ENCODE measurements at regions not wholly inside any gene's neighbourhood (a gene's known extent, or its start where the extent isn't known, plus 50 kb on each side); places are given as distances from the start of the nearest gene placed in this dataset.
"Not testable (repeated sequence)": the region's sequence is repeated elsewhere in the genome, so short reads cannot be mapped to it uniquely, and the experiment has no call there.

DNA sequence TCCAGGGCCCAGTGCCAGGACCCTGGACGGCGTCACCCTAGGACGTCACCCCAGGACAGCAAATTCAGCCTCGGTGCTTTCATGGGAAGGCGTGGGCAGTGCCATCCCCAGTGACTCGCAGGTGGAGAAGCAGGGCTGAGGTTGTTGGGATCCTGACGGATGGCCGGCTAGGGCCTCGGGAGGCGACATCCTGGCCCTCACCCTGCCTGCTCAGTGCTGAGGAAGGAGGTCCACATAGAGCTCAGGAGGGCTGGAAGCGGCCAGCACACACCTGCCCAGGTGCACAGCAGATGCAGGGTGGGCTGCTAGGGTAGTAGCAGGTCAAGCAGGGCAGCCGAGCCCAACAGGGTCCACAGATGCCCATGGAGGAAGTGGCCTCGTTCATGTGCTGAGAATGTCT is 482.0 kb upstream of the SALL3 start:
- no peak for DNase-seq (ENCODE audit: low read depth)
- TF ChIP-seq, protein P1, sequence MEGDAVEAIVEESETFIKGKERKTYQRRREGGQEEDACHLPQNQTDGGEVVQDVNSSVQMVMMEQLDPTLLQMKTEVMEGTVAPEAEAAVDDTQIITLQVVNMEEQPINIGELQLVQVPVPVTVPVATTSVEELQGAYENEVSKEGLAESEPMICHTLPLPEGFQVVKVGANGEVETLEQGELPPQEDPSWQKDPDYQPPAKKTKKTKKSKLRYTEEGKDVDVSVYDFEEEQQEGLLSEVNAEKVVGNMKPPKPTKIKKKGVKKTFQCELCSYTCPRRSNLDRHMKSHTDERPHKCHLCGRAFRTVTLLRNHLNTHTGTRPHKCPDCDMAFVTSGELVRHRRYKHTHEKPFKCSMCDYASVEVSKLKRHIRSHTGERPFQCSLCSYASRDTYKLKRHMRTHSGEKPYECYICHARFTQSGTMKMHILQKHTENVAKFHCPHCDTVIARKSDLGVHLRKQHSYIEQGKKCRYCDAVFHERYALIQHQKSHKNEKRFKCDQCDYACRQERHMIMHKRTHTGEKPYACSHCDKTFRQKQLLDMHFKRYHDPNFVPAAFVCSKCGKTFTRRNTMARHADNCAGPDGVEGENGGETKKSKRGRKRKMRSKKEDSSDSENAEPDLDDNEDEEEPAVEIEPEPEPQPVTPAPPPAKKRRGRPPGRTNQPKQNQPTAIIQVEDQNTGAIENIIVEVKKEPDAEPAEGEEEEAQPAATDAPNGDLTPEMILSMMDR (IDR thresholded peaks at IDR 0.05; ENCODE audit: control insufficient read depth, insufficient read depth, low read depth, low read length, missing control alignments): no peak
- no peak overlapping the region for H3K4me3 ChIP-seq (ENCODE audit: control insufficient read depth, low read depth, low read length)

DNA sequence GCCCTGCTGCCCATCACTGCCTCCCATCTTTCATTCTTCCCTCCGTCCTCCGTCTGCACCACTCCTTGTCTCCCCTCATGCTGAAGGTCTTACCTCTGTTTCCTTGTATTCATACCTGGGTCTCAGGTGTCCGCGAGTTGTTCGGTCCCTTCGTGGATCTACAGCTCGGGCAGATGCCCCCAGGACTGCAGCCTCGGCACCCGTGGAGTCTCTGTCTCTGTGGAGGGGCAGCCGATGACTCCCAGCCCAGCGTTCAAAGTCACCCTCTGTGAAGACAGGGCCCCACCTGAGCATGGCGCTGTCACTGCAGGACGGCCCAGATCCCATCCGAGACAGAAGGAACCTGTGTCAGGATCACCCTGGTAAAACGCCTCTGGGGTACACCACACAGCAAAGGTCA is 480.0 kb upstream of the SALL3 start:
- TF ChIP-seq, protein P1 (IDR thresholded peaks at IDR 0.05; ENCODE audit: control insufficient read depth, insufficient read depth, low read depth, low read length, missing control alignments): no peak
- H3K4me3 ChIP-seq (ENCODE audit: control insufficient read depth, low read depth, low read length): no peak overlapping the region
- DNase-seq (ENCODE audit: low read depth): no peak

DNA sequence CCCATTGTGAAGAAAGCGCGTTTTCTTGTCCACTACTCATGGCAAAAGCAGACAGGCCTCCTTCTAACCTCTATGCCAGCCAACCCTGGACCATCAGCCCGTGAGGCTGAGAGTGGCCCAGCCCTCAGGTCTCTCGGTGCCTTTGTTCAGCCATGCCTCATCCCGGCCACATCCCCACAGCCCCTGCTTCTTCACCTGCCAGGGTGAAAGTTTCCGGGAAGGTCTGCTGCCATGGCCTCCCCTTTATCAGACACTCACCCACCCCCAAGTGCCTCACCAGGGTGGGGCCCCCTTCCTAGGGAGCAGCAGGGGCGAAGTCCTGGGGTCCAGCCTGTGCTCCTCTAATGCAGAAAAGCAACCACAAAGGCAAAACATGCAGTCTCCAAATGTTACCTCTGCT is 478.4 kb upstream of the SALL3 start:
- TF ChIP-seq, protein P1 (IDR thresholded peaks at IDR 0.05; ENCODE audit: control insufficient read depth, insufficient read depth, low read depth, low read length, missing control alignments): no peak
- no peak for DNase-seq (ENCODE audit: low read depth)
- no peak overlapping the region for H3K4me3 ChIP-seq (ENCODE audit: control insufficient read depth, low read depth, low read length)

DNA sequence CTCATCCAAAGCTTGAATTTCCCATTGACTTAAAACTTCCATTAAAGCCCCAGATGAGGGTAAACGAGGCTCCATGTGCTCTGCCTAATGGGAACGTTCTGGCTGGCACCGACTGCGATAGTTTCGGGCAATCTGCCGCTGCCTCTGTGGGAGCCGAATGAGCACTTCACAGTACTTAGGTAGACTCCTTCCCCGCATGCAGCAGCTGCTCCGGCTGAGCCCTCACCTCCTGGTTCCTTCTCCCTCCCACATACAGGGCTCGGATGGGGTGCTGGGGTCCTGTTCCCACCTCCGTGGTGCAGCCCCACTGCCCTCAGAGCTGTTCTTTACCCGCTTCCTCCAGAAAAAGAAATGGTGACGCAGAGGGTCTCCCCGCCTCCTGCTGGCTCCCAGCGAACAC is 476.5 kb upstream of the SALL3 start:
- no peak for DNase-seq (ENCODE audit: low read depth)
- no peak overlapping the region for H3K4me3 ChIP-seq (ENCODE audit: control insufficient read depth, low read depth, low read length)
- TF ChIP-seq, protein P1 (IDR thresholded peaks at IDR 0.05; ENCODE audit: control insufficient read depth, insufficient read depth, low read depth, low read length, missing control alignments): no peak

DNA sequence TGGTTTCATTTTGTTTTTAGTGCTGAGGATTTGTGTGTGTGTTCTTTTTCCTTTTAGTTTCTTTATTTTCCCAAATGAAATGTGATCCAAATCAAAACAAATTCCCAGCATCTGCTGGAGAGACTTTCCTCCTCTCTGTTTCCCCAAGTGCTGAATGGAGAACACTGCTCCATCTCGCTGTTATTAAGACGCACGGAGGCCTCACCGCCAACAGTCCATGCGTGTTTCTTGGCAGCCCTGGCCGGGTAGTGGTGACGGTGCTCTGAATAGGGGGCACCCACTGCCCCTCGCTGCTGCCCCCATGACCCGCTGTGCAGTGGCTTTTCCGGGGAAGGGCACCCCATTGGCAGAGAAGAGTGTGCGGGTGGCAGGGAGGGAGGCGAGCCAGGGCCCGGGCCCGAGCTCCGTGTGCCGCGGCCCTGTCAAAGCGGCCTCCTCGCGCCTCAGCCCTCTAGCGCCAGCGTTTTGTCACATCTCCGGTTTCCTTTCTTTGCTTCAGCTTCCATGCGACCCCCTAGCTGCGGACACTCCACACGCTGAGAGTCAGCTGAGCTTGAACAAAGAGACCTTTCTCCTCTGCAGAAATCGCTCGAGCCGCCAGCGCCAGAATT is 473.7 kb upstream of the SALL3 start:
- no peak for DNase-seq (ENCODE audit: low read depth)
- no peak overlapping the region for H3K4me3 ChIP-seq (ENCODE audit: control insufficient read depth, low read depth, low read length)
- TF ChIP-seq, protein P1 (IDR thresholded peaks at IDR 0.05; ENCODE audit: control insufficient read depth, insufficient read depth, low read depth, low read length, missing control alignments): no peak

DNA sequence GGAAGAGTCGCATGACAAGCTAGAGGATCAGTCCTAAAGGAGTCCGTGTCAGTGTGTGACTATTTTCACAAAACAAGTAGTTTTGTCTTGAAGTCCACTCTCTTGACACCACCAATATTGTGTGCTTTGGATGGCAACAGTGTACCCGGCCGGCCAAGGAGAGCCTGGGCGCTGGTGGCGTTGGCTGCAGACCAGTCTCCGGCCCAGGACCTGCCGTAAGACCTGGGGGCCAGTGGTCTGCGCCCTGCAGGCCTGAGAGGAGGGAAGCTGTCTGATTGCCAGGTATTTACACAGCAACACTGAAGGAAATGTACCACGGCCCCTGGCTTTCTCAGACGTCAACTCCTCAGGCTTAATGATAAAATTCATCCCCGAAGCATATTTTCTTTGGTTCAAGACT is 472.4 kb upstream of the SALL3 start:
- no peak for DNase-seq (ENCODE audit: low read depth)
- H3K4me3 ChIP-seq (ENCODE audit: control insufficient read depth, low read depth, low read length): no peak overlapping the region
- TF ChIP-seq, protein P1 (IDR thresholded peaks at IDR 0.05; ENCODE audit: control insufficient read depth, insufficient read depth, low read depth, low read length, missing control alignments): no peak

DNA sequence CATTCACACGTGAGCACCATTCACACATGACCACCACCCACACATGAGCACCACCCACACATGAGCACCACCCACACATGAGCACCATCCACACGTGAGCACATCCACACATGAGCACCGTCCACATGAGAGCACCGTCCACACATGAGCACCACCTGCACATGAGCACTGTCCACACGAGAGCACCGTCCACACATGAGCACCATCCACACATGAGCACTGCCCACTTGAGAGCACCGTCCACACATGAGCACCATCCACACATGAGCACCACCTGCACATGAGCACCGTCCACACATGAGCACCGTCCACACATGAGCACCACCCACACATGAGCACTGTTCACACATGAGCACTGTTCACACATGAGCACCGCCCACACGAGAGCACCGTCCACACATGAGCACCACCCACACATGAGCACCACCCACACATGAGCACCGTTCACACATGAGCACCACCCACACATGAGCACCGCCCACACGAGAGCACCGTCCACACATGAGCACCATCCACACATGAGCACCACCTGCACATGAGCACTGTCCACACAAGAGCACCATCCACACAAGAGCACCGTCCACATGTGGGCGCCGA is 471.3 kb upstream of the SALL3 start:
- not testable (repeated sequence) for H3K4me3 ChIP-seq (ENCODE audit: control insufficient read depth, low read depth, low read length); DNase-seq (ENCODE audit: low read depth)

Measured in AG09309 (cell line).